Naive thymus-derived CD4-positive, alpha-beta T cell (primary cell): ENCODE measurements at regions not wholly inside any gene's neighbourhood (a gene's known extent, or its start where the extent isn't known, plus 50 kb on each side); places are given as distances from the start of the nearest gene placed in this dataset.

Source experiments
- ATAC-seq: fragments of 150-1000 bp; cut with Tn5 transposase; 2 replicates; pipeline ENCODE4 v1.10.0; 2021; ENCODE audit warnings: mild to moderate bottlenecking, moderate library complexity
- CTCF ChIA-PET: fragments of 350-600 bp; sonication (Branson Sonifier 250); formaldehyde crosslinking; loops from one replicate; lab custom pipeline; 2021; ENCODE audit warnings: antibody characterized with exemption; lab: Charles Lee
- POLR2A ChIA-PET: fragments of 350-600 bp; sonication (Branson Sonifier 250); formaldehyde crosslinking; loops from one replicate; lab custom pipeline; 2021; ENCODE audit warnings: antibody characterized with exemption, inconsistent platforms; lab: Charles Lee
- DNase-seq, 9 donors: peaks; one replicate each; pipeline versions ENCODE4 v3.0.0 to v3.0.0-alpha.2; 2020 to 2022; ENCODE audit warnings: mixed read lengths in 1 of 9
- H3K27ac ChIP-seq: one replicate; pipeline ENCODE4 v1.7.0; 2013; ENCODE audit warnings: mild to moderate bottlenecking, low read depth, low read length, moderate library complexity
- H3K27me3 ChIP-seq, 2 donors: one replicate each; pipeline ENCODE4 v1.7.0; 2013; ENCODE audit warnings: low read length in 2 of 2, mild to moderate bottlenecking in 2 of 2, moderate library complexity in 2 of 2; ENCODE audit not compliant: control insufficient read depth in 2 of 2, insufficient read depth in 2 of 2
- H3K36me3 ChIP-seq, 3 experiments: 1 replicate in 2 of 3; 2 replicates in 1 of 3; pipeline ENCODE4 v1.7.0; 2013; ENCODE audit warnings: low read length in 3 of 3, mild to moderate bottlenecking in 3 of 3, moderate library complexity in 1 of 3; ENCODE audit not compliant: insufficient read depth in 3 of 3, control insufficient read depth in 2 of 3
- H3K4me1 ChIP-seq, 2 donors: one replicate each; pipeline ENCODE4 v1.7.0; 2013; ENCODE audit warnings: low read length in 2 of 2, mild to moderate bottlenecking in 2 of 2, moderate library complexity in 1 of 2; ENCODE audit not compliant: control insufficient read depth in 2 of 2, insufficient read depth in 2 of 2
- H3K4me3 ChIP-seq: 2 replicates; pipeline ENCODE4 v1.7.0; 2013; ENCODE audit warnings: mild to moderate bottlenecking, low read length
- H3K9me3 ChIP-seq, 3 experiments: 1 replicate in 2 of 3; 2 replicates in 1 of 3; pipeline ENCODE4 v1.7.0; 2013; ENCODE audit warnings: low read length in 3 of 3; ENCODE audit not compliant: control insufficient read depth in 2 of 3
- H3K27ac Mint-ChIP-seq, 9 donors: one replicate each; pipeline ENCODE4 v1.8.0; 2020 to 2022; ENCODE audit warnings: mixed read lengths in 9 of 9, mild to moderate bottlenecking in 8 of 9, moderate library complexity in 5 of 9, inconsistent platforms in 2 of 9
- H3K27me3 Mint-ChIP-seq, 5 donors: one replicate each; pipeline ENCODE4 v1.8.0; 2021 to 2022; ENCODE audit warnings: mixed read lengths in 5 of 5, mild to moderate bottlenecking in 1 of 5
- H3K36me3 Mint-ChIP-seq, 5 donors: one replicate each; pipeline ENCODE4 v1.8.0; 2020 to 2022; ENCODE audit warnings: mixed read lengths in 5 of 5, mild to moderate bottlenecking in 3 of 5, inconsistent platforms in 1 of 5
- H3K4me1 Mint-ChIP-seq, 7 donors: one replicate each; pipeline ENCODE4 v1.8.0; 2020 to 2022; ENCODE audit warnings: mixed read lengths in 7 of 7, mild to moderate bottlenecking in 3 of 7, inconsistent platforms in 1 of 7
- H3K4me3 Mint-ChIP-seq, 10 donors: one replicate each; pipeline ENCODE4 v1.8.0; 2020 to 2022; ENCODE audit warnings: mild to moderate bottlenecking in 10 of 10, mixed read lengths in 10 of 10, moderate library complexity in 6 of 10, inconsistent platforms in 2 of 10
- H3K9me3 Mint-ChIP-seq, 11 donors: one replicate each; pipeline ENCODE4 v1.8.0; 2020 to 2022; ENCODE audit warnings: mixed read lengths in 11 of 11, mild to moderate bottlenecking in 4 of 11, inconsistent platforms in 1 of 11, moderate library complexity in 1 of 11
- intact Hi-C, 2 donors: fragments of 100-400 bp; cut with micrococcal nuclease; formaldehyde crosslinking; loops; one replicate each; pipeline ENCODE4 v1.15.1; 2023

DNA sequence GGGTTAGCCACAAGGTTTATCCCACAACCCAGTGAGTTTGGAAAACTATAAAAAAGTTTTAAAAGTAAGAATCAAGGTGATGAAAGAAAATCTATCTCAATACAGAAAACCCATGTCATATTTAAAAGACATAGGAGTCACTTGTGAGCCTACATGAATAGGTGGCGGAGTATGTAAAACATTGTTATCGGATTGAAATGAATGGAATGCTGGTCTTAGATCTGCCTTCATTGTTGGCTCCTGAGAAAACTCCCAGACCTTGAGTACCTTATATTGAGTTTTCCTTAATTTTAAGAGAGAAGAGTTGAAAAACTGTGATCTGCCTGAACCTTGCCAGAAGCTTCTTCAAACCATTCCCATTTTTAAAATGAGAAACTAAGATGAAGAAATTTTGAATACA is 551.1 kb downstream of the EFNA5 start:
- ChIA-PET POLR2A (no interaction called here), CTCF (no interaction called here)
- intact Hi-C loops, result no loop called here
- no peak for ATAC-seq
- no peak for DNase-seq
- Mint-ChIP-seq H3K27me3 (no peaks in the 10 kb centered on the region), H3K36me3 (no peaks in the 10 kb centered on the region), H3K4me1 (no peaks in the 10 kb centered on the region), H3K4me3 (no peak overlapping the region), H3K27ac (no peak overlapping the region), H3K9me3 (peaks cover 0 to 6% (median 0%) of the 10 kb centered on the region in 11 donors)
- H3K9me3 ChIP-seq, result no peaks in the 10 kb centered on the region
- H3K27ac ChIP-seq, result no peak overlapping the region
- H3K4me1 ChIP-seq, result no peaks in the 10 kb centered on the region
- no peak overlapping the region for H3K4me3 ChIP-seq
- no peaks in the 10 kb centered on the region for H3K36me3 ChIP-seq
- no peaks in the 10 kb centered on the region for H3K27me3 ChIP-seq

DNA sequence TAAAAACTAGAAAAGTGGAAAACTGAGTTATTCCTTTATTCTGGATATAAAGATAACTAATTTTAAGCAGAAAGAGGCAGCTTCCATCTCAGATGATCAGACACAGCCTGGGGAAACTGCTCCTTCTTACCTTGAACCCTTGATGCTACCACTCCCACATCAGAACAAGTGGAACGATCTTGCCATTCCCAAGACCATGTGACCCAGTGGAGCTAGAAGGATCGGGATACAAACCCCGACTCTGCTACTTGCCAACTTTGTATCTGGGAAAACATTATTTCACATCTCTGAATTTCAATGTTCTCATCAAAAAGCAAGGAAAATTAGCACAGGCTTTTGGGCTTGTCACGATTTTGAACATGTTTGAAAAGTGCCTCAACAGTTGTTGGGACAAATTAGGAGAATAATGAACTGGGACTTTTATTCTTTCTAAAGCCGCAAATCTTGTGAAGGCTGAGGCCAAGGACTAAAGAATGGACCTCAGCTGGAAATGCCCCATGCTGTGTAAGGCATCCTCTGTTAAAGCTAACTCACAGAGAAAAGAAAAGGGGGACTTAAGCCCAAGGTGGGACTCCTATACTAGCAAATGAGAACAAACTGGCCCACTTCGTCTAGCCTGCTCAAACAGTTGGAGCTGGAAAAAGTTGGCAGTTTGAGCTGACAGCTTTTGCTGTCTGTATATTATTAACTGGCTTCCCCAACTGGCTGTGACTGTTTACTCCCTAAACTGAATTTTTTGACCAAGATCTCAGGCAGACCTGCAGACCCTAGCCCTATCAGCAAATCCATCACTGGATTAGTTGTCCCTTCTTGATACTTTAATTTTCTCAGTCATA is 552.3 kb downstream of the EFNA5 start:
- H3K4me3 Mint-ChIP-seq, result no peak overlapping the region
- no peaks in the 10 kb centered on the region for H3K4me1 Mint-ChIP-seq
- H3K4me1 ChIP-seq, result no peaks in the 10 kb centered on the region
- intact Hi-C loops, result no loop called here
- no peak overlapping the region for H3K27ac Mint-ChIP-seq
- no peaks in the 10 kb centered on the region for H3K27me3 ChIP-seq
- no peaks in the 10 kb centered on the region for H3K36me3 Mint-ChIP-seq
- no peaks in the 10 kb centered on the region for H3K36me3 ChIP-seq
- H3K4me3 ChIP-seq, result no peak overlapping the region
- no peak overlapping the region for H3K27ac ChIP-seq
- ChIA-PET CTCF (no interaction called here), POLR2A (no interaction called here)
- H3K27me3 Mint-ChIP-seq, result peaks cover 0 to 4% (median 0%) of the 10 kb centered on the region in 5 donors
- ATAC-seq, result no peak
- no peak for DNase-seq
- H3K9me3 Mint-ChIP-seq, result peaks cover 0 to 8% (median 0%) of the 10 kb centered on the region in 11 donors
- H3K9me3 ChIP-seq, result no peaks in the 10 kb centered on the region

DNA sequence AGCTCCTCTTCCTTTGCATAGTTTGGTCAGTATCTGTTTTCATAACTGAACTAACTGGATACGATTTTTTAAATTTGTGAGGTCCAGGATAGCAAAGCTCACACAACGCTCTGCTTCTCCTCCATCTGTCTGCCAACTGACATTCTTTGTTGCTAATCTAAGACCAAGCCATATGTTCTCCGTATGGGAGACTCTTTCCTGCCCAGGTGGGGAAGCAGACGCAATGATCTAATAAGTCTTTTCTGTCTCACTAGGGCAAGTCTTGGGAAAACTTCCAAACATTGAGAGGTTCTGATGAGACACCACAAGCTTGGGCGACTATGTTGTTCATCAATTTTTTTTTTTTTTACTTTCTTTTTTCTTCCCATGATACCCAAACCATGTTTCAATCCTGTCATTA is 558.5 kb downstream of the EFNA5 start:
- intact Hi-C loops, result no loop called here
- Mint-ChIP-seq H3K36me3 (peaks cover 0 to 5% (median 0%) of the 10 kb centered on the region in 5 donors), H3K9me3 (peaks cover 0 to 19% (median 5%) of the 10 kb centered on the region in 11 donors), H3K27ac (no peak overlapping the region), H3K27me3 (peaks cover 0 to 7% (median 0%) of the 10 kb centered on the region in 5 donors), H3K4me1 (no peaks in the 10 kb centered on the region), H3K4me3 (no peak overlapping the region)
- Histone ChIP-seq H3K4me1 (no peaks in the 10 kb centered on the region), H3K27ac (no peak overlapping the region), H3K4me3 (no peak overlapping the region), H3K9me3 (no peaks in the 10 kb centered on the region), H3K36me3 (no peaks in the 10 kb centered on the region), H3K27me3 (no peaks in the 10 kb centered on the region)
- DNase-seq (no peak), ATAC-seq (no peak)
- CTCF ChIA-PET, result no interaction called here
- POLR2A ChIA-PET, result no interaction called here

DNA sequence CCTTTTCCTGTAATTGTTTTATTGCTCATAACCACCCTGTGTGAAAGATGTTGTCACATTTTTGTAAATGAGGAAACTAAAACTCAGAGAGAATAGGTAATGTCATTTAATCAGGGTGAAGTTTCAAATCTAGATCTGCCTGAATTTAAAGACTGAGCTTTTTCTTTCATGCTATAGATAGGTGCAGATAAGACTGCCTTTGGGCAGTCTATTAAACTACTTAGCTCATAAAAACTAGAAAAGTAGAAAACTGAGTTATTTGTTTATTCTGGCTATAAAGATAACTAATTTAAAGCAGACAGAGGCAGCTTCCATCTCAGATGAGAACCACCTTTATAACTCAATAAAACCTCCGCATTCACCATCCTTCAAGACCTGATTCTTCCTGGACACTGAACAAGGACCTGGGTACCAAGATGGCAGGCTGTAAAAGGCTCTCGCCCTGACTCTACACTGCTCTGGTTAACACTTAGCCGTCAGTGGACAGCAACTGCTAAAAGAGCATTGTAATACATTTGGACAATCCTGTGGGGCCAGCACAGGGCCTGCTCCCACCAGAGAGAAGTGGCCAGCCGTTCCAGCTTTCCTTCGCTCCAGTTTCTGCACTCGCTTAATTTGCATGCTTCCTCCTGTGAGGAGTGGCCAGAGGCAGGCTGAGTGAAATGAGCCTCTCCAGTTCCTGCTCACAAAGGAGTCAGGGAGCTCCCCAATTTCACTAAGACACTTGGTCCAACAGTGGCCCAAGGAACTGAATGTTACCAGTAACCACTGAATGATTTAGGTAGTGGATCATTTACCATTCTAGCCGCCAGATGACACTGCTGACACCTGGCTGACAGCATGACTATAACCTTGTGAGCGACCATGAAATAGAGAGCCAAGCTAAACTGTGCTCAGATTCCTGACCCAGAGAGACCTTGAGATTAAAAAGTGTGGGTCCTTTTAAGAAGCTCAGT is 566.4 kb downstream of the EFNA5 start:
- Histone ChIP-seq H3K27me3 (no peaks in the 10 kb centered on the region), H3K36me3 (no peaks in the 10 kb centered on the region), H3K9me3 (no peaks in the 10 kb centered on the region), H3K4me3 (no peak overlapping the region), H3K27ac (no peak overlapping the region), H3K4me1 (no peaks in the 10 kb centered on the region)
- Mint-ChIP-seq H3K4me3 (no peak overlapping the region), H3K36me3 (no peaks in the 10 kb centered on the region), H3K4me1 (no peaks in the 10 kb centered on the region), H3K9me3 (peaks cover 0 to 7% (median 0%) of the 10 kb centered on the region in 11 donors), H3K27me3 (no peaks in the 10 kb centered on the region), H3K27ac (no peak overlapping the region)
- ChIA-PET POLR2A (no interaction called here), CTCF (no interaction called here)
- ATAC-seq (no peak), DNase-seq (no peak)
- intact Hi-C loops, result no loop called here

DNA sequence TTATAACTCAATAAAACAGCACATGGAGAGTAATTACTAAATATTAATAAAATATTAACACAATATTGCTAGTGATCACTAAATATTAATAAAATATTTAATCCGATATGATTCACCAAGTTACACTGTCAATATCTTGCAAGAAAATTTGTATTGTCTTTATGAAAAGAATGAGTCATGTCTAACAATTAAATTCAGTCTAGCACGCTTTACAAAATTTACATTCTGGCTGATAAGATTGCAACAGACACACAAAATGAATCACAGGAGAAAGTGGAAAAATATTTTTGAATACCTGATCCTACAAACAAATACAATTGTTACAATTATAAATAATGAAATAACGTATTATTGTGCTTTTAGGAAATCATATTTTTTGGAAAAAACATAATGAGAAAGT is 567.2 kb downstream of the EFNA5 start:
- intact Hi-C loops, result no loop called here
- Histone ChIP-seq H3K9me3 (no peaks in the 10 kb centered on the region), H3K27me3 (no peaks in the 10 kb centered on the region), H3K36me3 (no peaks in the 10 kb centered on the region), H3K4me1 (no peaks in the 10 kb centered on the region), H3K4me3 (no peak overlapping the region), H3K27ac (no peak overlapping the region)
- Mint-ChIP-seq H3K9me3 (peaks cover 0 to 9% (median 0%) of the 10 kb centered on the region in 11 donors), H3K27ac (no peak overlapping the region), H3K4me3 (no peak overlapping the region), H3K36me3 (no peaks in the 10 kb centered on the region), H3K4me1 (no peaks in the 10 kb centered on the region), H3K27me3 (no peaks in the 10 kb centered on the region)
- ATAC-seq (no peak), DNase-seq (no peak)
- ChIA-PET CTCF (no interaction called here), POLR2A (no interaction called here)

DNA sequence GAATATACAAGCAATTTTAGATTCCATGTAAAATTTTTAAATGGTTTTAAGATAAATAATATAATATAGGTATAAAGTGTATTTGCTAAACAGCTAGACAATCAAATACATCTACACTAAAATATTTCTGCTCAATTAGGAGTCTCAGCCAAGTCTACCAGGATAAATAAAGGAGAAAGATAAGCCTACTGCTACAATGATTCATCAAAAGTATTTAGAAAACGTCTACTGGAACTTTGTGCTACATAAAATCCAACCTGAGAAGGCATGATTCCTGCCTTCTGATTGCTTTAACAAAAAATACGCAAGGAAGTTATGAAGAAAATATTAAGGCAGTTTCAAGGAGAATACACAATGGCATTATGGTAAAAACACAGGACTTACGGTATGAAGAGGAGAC is 570.6 kb downstream of the EFNA5 start:
- Mint-ChIP-seq H3K36me3 (no peaks in the 10 kb centered on the region), H3K27me3 (no peaks in the 10 kb centered on the region), H3K9me3 (peaks cover 0 to 14% (median 0%) of the 10 kb centered on the region in 11 donors), H3K4me3 (no peak overlapping the region), H3K4me1 (no peaks in the 10 kb centered on the region), H3K27ac (no peak overlapping the region)
- Histone ChIP-seq H3K36me3 (no peaks in the 10 kb centered on the region), H3K4me3 (no peak overlapping the region), H3K4me1 (no peaks in the 10 kb centered on the region), H3K27me3 (no peaks in the 10 kb centered on the region), H3K9me3 (no peaks in the 10 kb centered on the region), H3K27ac (no peak overlapping the region)
- POLR2A ChIA-PET, result no interaction called here
- ATAC-seq (no peak), DNase-seq (no peak)
- CTCF ChIA-PET, result no interaction called here
- intact Hi-C loops, result no loop called here
